ENCODE measurements at regions not wholly inside any gene's neighbourhood (a gene's known extent, or its start where the extent isn't known, plus 50 kb on each side); places are given as distances from the start of the nearest gene placed in this dataset.
A peak's percentile ranks its signal among the peaks of the same experiment; 100 is the strongest.

- TF ChIP-seq CTCF (IDR thresholded peaks at IDR 0.05; ENCODE audit: insufficient read depth, low read depth, low read length) = peak; percentile 19; the same call in 1 of the 2 replicates
- peak; percentile 86 for DNase-seq (ENCODE audit: low read depth)
- H3K27me3 ChIP-seq (ENCODE audit: control insufficient read depth, insufficient read depth, low read length) = no peaks in the 10 kb centered on the region
- ChIA-PET CTCF (interaction anchor here (0.6 kb wide), 1 partner anchor 34 kb away, joined by 3 read pairs; no protein-coding TSS in a partner anchor), POLR2A (no interaction called here)
- H3K36me3 ChIP-seq (ENCODE audit: control insufficient read depth, insufficient read depth, low read length) = no peaks in the 10 kb centered on the region
- no peak overlapping the region for H3K4me3 ChIP-seq (ENCODE audit: low read depth, low read length)
Observed at GRCh38 chr9:134551644-134552348, 89.8 kb upstream of the COL5A1 start.

GRCh38 chr9:134552349-134552990 is 89.1 kb upstream of the COL5A1 start:
- no peaks in the 10 kb centered on the region for H3K27me3 ChIP-seq (ENCODE audit: control insufficient read depth, insufficient read depth, low read length)
- POLR2A ChIA-PET = no interaction called here
- TF ChIP-seq CTCF (IDR thresholded peaks at IDR 0.05; ENCODE audit: insufficient read depth, low read depth, low read length) = no peak
- CTCF ChIA-PET = interaction anchor here (0.6 to 1.2 kb wide), 2 partner anchors 8 to 34 kb away, joined by 3 read pairs; no protein-coding TSS in a partner anchor
- H3K4me3 ChIP-seq (ENCODE audit: low read depth, low read length) = no peak overlapping the region
- no peaks in the 10 kb centered on the region for H3K36me3 ChIP-seq (ENCODE audit: control insufficient read depth, insufficient read depth, low read length)
- no peak for DNase-seq (ENCODE audit: low read depth)

GRCh38 chr9:134553061-134553891 is 88.3 kb upstream of the COL5A1 start:
- ChIA-PET CTCF (interaction anchor here (0.5 to 1.2 kb wide), 2 partner anchors 9 to 56 kb away, joined by 3 to 5 read pairs; no protein-coding TSS in a partner anchor), POLR2A (no interaction called here)
- no peak overlapping the region for H3K4me3 ChIP-seq (ENCODE audit: low read depth, low read length)
- no peaks in the 10 kb centered on the region for H3K36me3 ChIP-seq (ENCODE audit: control insufficient read depth, insufficient read depth, low read length)
- H3K27me3 ChIP-seq (ENCODE audit: control insufficient read depth, insufficient read depth, low read length) = no peaks in the 10 kb centered on the region
- TF ChIP-seq CTCF (IDR thresholded peaks at IDR 0.05; ENCODE audit: insufficient read depth, low read depth, low read length) = no peak
- DNase-seq (ENCODE audit: low read depth) = no peak

- TF ChIP-seq CTCF (IDR thresholded peaks at IDR 0.05; ENCODE audit: insufficient read depth, low read depth, low read length) = no peak
- Histone ChIP-seq H3K27me3 (ENCODE audit: control insufficient read depth, insufficient read depth, low read length) (no peaks in the 10 kb centered on the region; the same call in 1 of the 2 replicates), H3K36me3 (ENCODE audit: control insufficient read depth, insufficient read depth, low read length) (no peaks in the 10 kb centered on the region), H3K4me3 (ENCODE audit: low read depth, low read length) (no peak overlapping the region)
- no peak for DNase-seq (ENCODE audit: low read depth)
- ChIA-PET POLR2A (no interaction called here), CTCF (no interaction called here)
Observed at GRCh38 chr9:134553996-134554372, 87.6 kb upstream of the COL5A1 start.
